ENCODE measurements at regions not wholly inside any gene's neighbourhood (a gene's known extent, or its start where the extent isn't known, plus 50 kb on each side); places are given as distances from the start of the nearest gene placed in this dataset.
"Not testable (repeated sequence)": the region's sequence is repeated elsewhere in the genome, so short reads cannot be mapped to it uniquely, and the experiment has no call there.

- TF ChIP-seq POLR2AphosphoS5 (IDR thresholded peaks at IDR 0.05; ENCODE audit: low read depth, low read length): no peak
- TF ChIP-seq SIN3A (IDR thresholded peaks at IDR 0.05; ENCODE audit: borderline replicate concordance, insufficient read depth, low read depth, low read length): no peak
- TF ChIP-seq REST (IDR thresholded peaks at IDR 0.05; ENCODE audit: insufficient read depth in 1 of 2, low read depth in 2 of 2, low read length in 1 of 2): no peak
- TF ChIP-seq TCF7L2 (IDR thresholded peaks at IDR 0.05; ENCODE audit: low read depth, low read length): no peak
- TF ChIP-seq CTCF (IDR thresholded peaks at IDR 0.05): no peak
- Histone ChIP-seq H3K27me3 (ENCODE audit: control insufficient read depth, insufficient read depth, low read length) (no peaks in the 10 kb centered on the region; the same call in 1 of the 2 replicates), H3K4me3 (ENCODE audit: low read depth in 2 of 2, low read length in 2 of 2) (no peak overlapping the region), H3K27ac (ENCODE audit: low read length) (no peak overlapping the region), H3K4me1 (ENCODE audit: control insufficient read depth, insufficient read depth, low read length) (no peaks in the 10 kb centered on the region), H3K36me3 (ENCODE audit: control insufficient read depth, insufficient read depth, low read length) (no peaks in the 10 kb centered on the region), H3K9me3 (ENCODE audit: control insufficient read depth, insufficient read depth, low read depth, low read length) (no peaks in the 10 kb centered on the region)
- intact Hi-C loops (cut with micrococcal nuclease; ENCODE audit: unreplicated experiment): no loop called here
- ChIA-PET CTCF (no interaction called here), POLR2A (no interaction called here)
- BruUV-seq (replicated peaks): no TSS peak
- DNase-seq (ENCODE audit: low read depth, low spot score) (no peak), ATAC-seq (no peak)
- in situ Hi-C loops (cut with HindIII; ENCODE audit: low pct_unique_long_range_greater_than_20kb, low sequenced_read_pairs): no loop called here
Observed at GRCh38 chr2:16750175-16750924, 84.7 kb upstream of the CYRIA start.

- H3K4me1 ChIP-seq (ENCODE audit: control insufficient read depth, insufficient read depth, low read length); DNase-seq (ENCODE audit: low read depth, low spot score); H3K4me3 ChIP-seq (ENCODE audit: low read depth in 2 of 2, low read length in 2 of 2); BruUV-seq (replicated peaks); H3K27me3 ChIP-seq (ENCODE audit: control insufficient read depth, insufficient read depth, low read length); H3K27ac ChIP-seq (ENCODE audit: low read length); intact Hi-C loops (cut with micrococcal nuclease; ENCODE audit: unreplicated experiment); POLR2A ChIA-PET; in situ Hi-C loops (cut with HindIII; ENCODE audit: low pct_unique_long_range_greater_than_20kb, low sequenced_read_pairs); H3K36me3 ChIP-seq (ENCODE audit: control insufficient read depth, insufficient read depth, low read length); H3K9me3 ChIP-seq (ENCODE audit: control insufficient read depth, insufficient read depth, low read depth, low read length); ATAC-seq; CTCF ChIA-PET: not testable (repeated sequence)
Observed at GRCh38 chr2:16748511-16749266, 83.1 kb upstream of the CYRIA start.

- no peaks in the 10 kb centered on the region for H3K4me1 ChIP-seq (ENCODE audit: control insufficient read depth, insufficient read depth, low read length)
- ATAC-seq: no peak
- ChIA-PET POLR2A (no interaction called here), CTCF (no interaction called here)
- no peak overlapping the region for H3K4me3 ChIP-seq (ENCODE audit: low read depth in 2 of 2, low read length in 2 of 2)
- H3K36me3 ChIP-seq (ENCODE audit: control insufficient read depth, insufficient read depth, low read length): no peaks in the 10 kb centered on the region
- intact Hi-C loops (cut with micrococcal nuclease; ENCODE audit: unreplicated experiment): no loop called here
- no peak overlapping the region for H3K27ac ChIP-seq (ENCODE audit: low read length)
- TF ChIP-seq TCF7L2 (IDR thresholded peaks at IDR 0.05; ENCODE audit: low read depth, low read length): no peak
- TF ChIP-seq POLR2AphosphoS5 (IDR thresholded peaks at IDR 0.05; ENCODE audit: low read depth, low read length): no peak
- no peak for TF ChIP-seq SIN3A (IDR thresholded peaks at IDR 0.05; ENCODE audit: borderline replicate concordance, insufficient read depth, low read depth, low read length)
- no peak for TF ChIP-seq CTCF (IDR thresholded peaks at IDR 0.05)
- no peak for TF ChIP-seq REST (IDR thresholded peaks at IDR 0.05; ENCODE audit: insufficient read depth in 1 of 2, low read depth in 2 of 2, low read length in 1 of 2)
- H3K27me3 ChIP-seq (ENCODE audit: control insufficient read depth, insufficient read depth, low read length): no peaks in the 10 kb centered on the region
- in situ Hi-C loops (cut with HindIII; ENCODE audit: low pct_unique_long_range_greater_than_20kb, low sequenced_read_pairs): no loop called here
- DNase-seq (ENCODE audit: low read depth, low spot score): no peak
- no peaks in the 10 kb centered on the region for H3K9me3 ChIP-seq (ENCODE audit: control insufficient read depth, insufficient read depth, low read depth, low read length)
- BruUV-seq (replicated peaks): no TSS peak
Observed at GRCh38 chr2:16747689-16748088, 82.1 kb upstream of the CYRIA start.

Data from Panc1 (cell line).